Small intestine (tissue), 7 donors: ENCODE measurements at regions not wholly inside any gene's neighbourhood (a gene's known extent, or its start where the extent isn't known, plus 50 kb on each side); places are given as distances from the start of the nearest gene placed in this dataset.

Source experiments
- DNase-seq, 2 donors: peaks; one replicate each; pipeline versions ENCODE4 v3.0.0 to v3.0.0-alpha.2; 2013
- FAIRE-seq: peaks from 2 replicates; lab custom pipeline; 2012; peaks lifted over from hg19 to GRCh38; lab: Jason Lieb, UNC
- H3K27ac ChIP-seq, 3 donors: one replicate each; pipeline ENCODE4 v1.5.1; 2013; ENCODE audit warnings: low read length in 2 of 3, mild to moderate bottlenecking in 2 of 3, control low read depth in 1 of 3, inconsistent platforms in 1 of 3, low read depth in 1 of 3, moderate library complexity in 1 of 3
- H3K27me3 ChIP-seq, 3 donors: one replicate each; pipeline ENCODE4 v1.6.1; 2013; ENCODE audit warnings: low read length in 3 of 3, inconsistent platforms in 1 of 3; ENCODE audit not compliant: control insufficient read depth in 3 of 3, insufficient read depth in 3 of 3
- H3K36me3 ChIP-seq, 3 donors: one replicate each; pipeline ENCODE4 v1.6.1; 2013; ENCODE audit warnings: low read length in 3 of 3, inconsistent platforms in 1 of 3, low read depth in 1 of 3, mild to moderate bottlenecking in 1 of 3, moderate library complexity in 1 of 3; ENCODE audit not compliant: control insufficient read depth in 3 of 3, insufficient read depth in 2 of 3
- H3K4me1 ChIP-seq, 3 donors: one replicate each; pipeline ENCODE4 v1.6.1; 2013; ENCODE audit warnings: low read length in 2 of 3, inconsistent platforms in 1 of 3, low read depth in 1 of 3, mild to moderate bottlenecking in 1 of 3, moderate library complexity in 1 of 3; ENCODE audit not compliant: control insufficient read depth in 3 of 3, insufficient read depth in 2 of 3
- H3K4me3 ChIP-seq, 3 donors: one replicate each; pipeline ENCODE4 v1.5.1; 2013; ENCODE audit warnings: low read length in 3 of 3, control low read depth in 1 of 3, inconsistent platforms in 1 of 3, low read depth in 1 of 3, mild to moderate bottlenecking in 1 of 3, moderate library complexity in 1 of 3
- H3K9me3 ChIP-seq, 2 donors: one replicate each; pipeline ENCODE4 v1.6.1; 2013; ENCODE audit warnings: low read depth in 1 of 2, low read length in 1 of 2; ENCODE audit not compliant: control insufficient read depth in 2 of 2, insufficient read depth in 1 of 2
- WGBS, 3 donors: extraction: QIAGEN DNeasy Blood & Tissue Kit; methylation state at CpG; one replicate each; pipeline ENCODE4 v1.1.7; 2013; 5-methylcytosine and 5-hydroxymethylcytosine counted together
- donor health status: healthy with polysubstance abuse.
- donor health status: control.
- donor health status: control.
- donor health status: Bipolar disorder and iron deficiency.
- donor health status: healthy.

- WGBS, 3 donors = 87 to 100% (median 97%) methylated on average over 1 of the region's 1 CpG
- H3K27ac ChIP-seq = no peak overlapping the region
Observed at GRCh38 chrX:118167361-118167760, 50.8 kb upstream of the KLHL13 start.

GRCh38 chrX:118171356-118171755, 54.7 kb upstream of the KLHL13 start:
- H3K4me1 ChIP-seq = peaks cover 0 to 8% (median 0%) of the 10 kb centered on the region in 3 donors
- H3K9me3 ChIP-seq = no peaks in the 10 kb centered on the region
- no peak overlapping the region for H3K4me3 ChIP-seq
- H3K27ac ChIP-seq = peak overlapping the region in 1 of 3 donors; percentile 89
- no peaks in the 10 kb centered on the region for H3K27me3 ChIP-seq
- DNase-seq (peak; percentile 55 to 69), FAIRE-seq (no peak)
- H3K36me3 ChIP-seq = no peaks in the 10 kb centered on the region

More at GRCh38 chrX:118167361-118167760, 50.8 kb upstream of the KLHL13 start:
- H3K27me3 ChIP-seq = no peaks in the 10 kb centered on the region
- H3K4me1 ChIP-seq = peaks cover 0 to 8% (median 0%) of the 10 kb centered on the region in 3 donors
- FAIRE-seq (no peak), DNase-seq (no peak)
- H3K4me3 ChIP-seq = no peak overlapping the region
- H3K9me3 ChIP-seq = no peaks in the 10 kb centered on the region
- H3K36me3 ChIP-seq = no peaks in the 10 kb centered on the region

GRCh38 chrX:118174516-118175098, 58.0 kb upstream of the KLHL13 start:
- Histone ChIP-seq H3K4me1 (peaks cover 0 to 15% (median 0%) of the 10 kb centered on the region in 3 donors), H3K9me3 (no peaks in the 10 kb centered on the region), H3K36me3 (no peaks in the 10 kb centered on the region), H3K4me3 (no peak overlapping the region), H3K27me3 (no peaks in the 10 kb centered on the region), H3K27ac (peak overlapping the region in 1 of 3 donors; percentile 31)
- DNase-seq (peak in 1 of 2 donors; percentile 33), FAIRE-seq (no peak)
- 57 to 70% (median 65%) methylated on average over 5 of the region's 5 CpGs for WGBS, 3 donors

GRCh38 chrX:118177708-118178107, 61.1 kb upstream of the KLHL13 start:
- peaks cover 0 to 7% (median 0%) of the 10 kb centered on the region in 3 donors for H3K4me1 ChIP-seq
- no peak overlapping the region for H3K4me3 ChIP-seq
- no peak for FAIRE-seq
- DNase-seq = no peak
- WGBS, 3 donors = 62 to 87% (median 85%) methylated on average over 1 of the region's 1 CpG
- H3K36me3 ChIP-seq = no peaks in the 10 kb centered on the region
- H3K9me3 ChIP-seq = no peaks in the 10 kb centered on the region
- H3K27me3 ChIP-seq = no peaks in the 10 kb centered on the region
- peak overlapping the region in 1 of 3 donors; percentile 38 for H3K27ac ChIP-seq

- FAIRE-seq (no peak), DNase-seq (no peak)
- Histone ChIP-seq H3K9me3 (no peaks in the 10 kb centered on the region), H3K4me1 (peaks cover 0 to 7% (median 0%) of the 10 kb centered on the region in 3 donors), H3K4me3 (no peak overlapping the region), H3K27me3 (no peaks in the 10 kb centered on the region), H3K27ac (no peak overlapping the region), H3K36me3 (no peaks in the 10 kb centered on the region)
- 79 to 93% (median 91%) methylated on average over 7 of the region's 7 CpGs for WGBS, 3 donors
Observed at GRCh38 chrX:118178450-118178849, 61.8 kb upstream of the KLHL13 start.

GRCh38 chrX:118179161-118179560, 62.6 kb upstream of the KLHL13 start:
- H3K4me1 ChIP-seq = peaks cover 0 to 7% (median 0%) of the 10 kb centered on the region in 3 donors
- 58 to 82% (median 70%) methylated on average over 3 of the region's 3 CpGs for WGBS, 3 donors
- no peak overlapping the region for H3K27ac ChIP-seq
- H3K27me3 ChIP-seq = no peaks in the 10 kb centered on the region
- no peaks in the 10 kb centered on the region for H3K36me3 ChIP-seq
- DNase-seq (no peak), FAIRE-seq (no peak)
- no peaks in the 10 kb centered on the region for H3K9me3 ChIP-seq
- H3K4me3 ChIP-seq = no peak overlapping the region

- no peaks in the 10 kb centered on the region for H3K27me3 ChIP-seq
- H3K4me3 ChIP-seq = no peak overlapping the region
- 64 to 82% (median 71%) methylated on average over 4 of the region's 4 CpGs for WGBS, 3 donors
- H3K27ac ChIP-seq = no peak overlapping the region
- no peaks in the 10 kb centered on the region for H3K36me3 ChIP-seq
- FAIRE-seq (no peak), DNase-seq (no peak)
- no peaks in the 10 kb centered on the region for H3K9me3 ChIP-seq
- peaks cover 0 to 7% (median 0%) of the 10 kb centered on the region in 3 donors for H3K4me1 ChIP-seq
Observed at GRCh38 chrX:118179718-118180117, 63.1 kb upstream of the KLHL13 start.

GRCh38 chrX:118181030-118181429, 64.4 kb upstream of the KLHL13 start:
- no peaks in the 10 kb centered on the region for H3K36me3 ChIP-seq
- DNase-seq (no peak), FAIRE-seq (no peak)
- no peaks in the 10 kb centered on the region for H3K27me3 ChIP-seq
- 58 to 65% (median 59%) methylated on average over 4 of the region's 4 CpGs for WGBS, 3 donors
- H3K9me3 ChIP-seq = no peaks in the 10 kb centered on the region
- H3K27ac ChIP-seq = no peak overlapping the region
- H3K4me3 ChIP-seq = no peak overlapping the region
- peaks cover 0 to 7% (median 0%) of the 10 kb centered on the region in 3 donors for H3K4me1 ChIP-seq

GRCh38 chrX:118182025-118182424, 65.4 kb upstream of the KLHL13 start:
- H3K27me3 ChIP-seq = no peaks in the 10 kb centered on the region
- H3K4me3 ChIP-seq = no peak overlapping the region
- no peaks in the 10 kb centered on the region for H3K9me3 ChIP-seq
- FAIRE-seq = no peak
- H3K4me1 ChIP-seq = peaks cover 0 to 7% (median 0%) of the 10 kb centered on the region in 3 donors
- no peak for DNase-seq
- WGBS, 3 donors = 10 to 24% (median 21%) methylated on average over 1 of the region's 1 CpG
- H3K27ac ChIP-seq = no peak overlapping the region
- no peaks in the 10 kb centered on the region for H3K36me3 ChIP-seq
